Panc1 (cell line): ENCODE measurements at regions not wholly inside any gene's neighbourhood (a gene's known extent, or its start where the extent isn't known, plus 50 kb on each side); places are given as distances from the start of the nearest gene placed in this dataset.

ENCODE experiments used
- ATAC-seq: fragments of 200-7000 bp; cut with Tn5 transposase; 2 replicates; pipeline ENCODE4 v1.9.1; 2020; ENCODE audit warnings: mild to moderate bottlenecking, moderate library complexity
- BruUV-seq: library from RNA; stranded (reverse); fragments of 400-500 nt; replicated peaks from 2 replicates; lab custom pipeline; 2021; lab: Mats Ljungman, UMichigan
- CTCF ChIA-PET: fragments of 300-600 bp; sonication (Branson Sonifier 250); formaldehyde crosslinking; loops from one replicate; lab custom pipeline; 2022; ENCODE audit warnings: antibody characterized with exemption; lab: Charles Lee
- POLR2A ChIA-PET: fragments of 300-600 bp; sonication (Branson Sonifier 250); formaldehyde crosslinking; loops from one replicate; lab custom pipeline; 2022; ENCODE audit warnings: antibody characterized with exemption; lab: Charles Lee
- DNase-seq: peaks from one replicate; pipeline ENCODE4 v3.0.0-alpha.2; 2010; ENCODE audit warnings: low read depth, low spot score
- H3K27ac ChIP-seq: 2 replicates; pipeline ENCODE4 v1.5.1; 2011; ENCODE audit warnings: mild to moderate bottlenecking, low read length, inconsistent platforms
- H3K27me3 ChIP-seq: fragments of 200-500 bp; sonication (Bioruptor generic); 2 replicates; pipeline ENCODE4 v1.6.0; 2014; ENCODE audit warnings: low read length, inconsistent platforms; ENCODE audit not compliant: control insufficient read depth, insufficient read depth
- H3K36me3 ChIP-seq: fragments of 200-500 bp; sonication (Bioruptor generic); 2 replicates; pipeline ENCODE4 v1.5.1; 2014; ENCODE audit warnings: inconsistent platforms, mild to moderate bottlenecking, low read length, moderate library complexity; ENCODE audit not compliant: control insufficient read depth, insufficient read depth
- H3K4me1 ChIP-seq: 2 replicates; pipeline ENCODE4 v1.5.1; 2011; ENCODE audit warnings: inconsistent platforms, mild to moderate bottlenecking, low read length, moderate library complexity; ENCODE audit not compliant: control insufficient read depth, insufficient read depth
- H3K4me3 ChIP-seq, 2 experiments: 2 replicates each; pipeline ENCODE4 v1.5.1; 2011 to 2012; ENCODE audit warnings: low read depth in 2 of 2, low read length in 2 of 2, mild to moderate bottlenecking in 2 of 2, inconsistent platforms in 1 of 2, moderate library complexity in 1 of 2
- H3K9me3 ChIP-seq: fragments of 200-500 bp; sonication (Bioruptor generic); 2 replicates; pipeline ENCODE4 v1.5.1; 2014; ENCODE audit warnings: low read depth, mild to moderate bottlenecking, inconsistent platforms, low read length, moderate library complexity; ENCODE audit not compliant: control insufficient read depth, insufficient read depth
- POLR2AphosphoS5 ChIP-seq: IDR thresholded peaks from 2 replicates; pipeline ENCODE4 v1.6.1; 2012; ENCODE audit warnings: mild to moderate bottlenecking, low read depth, low read length, moderate library complexity
- SIN3A ChIP-seq: IDR thresholded peaks from 2 replicates; pipeline ENCODE4 v1.6.1; 2012; ENCODE audit warnings: low read depth, mild to moderate bottlenecking, low read length, moderate library complexity, borderline replicate concordance; ENCODE audit not compliant: insufficient read depth
- TCF7L2 ChIP-seq: IDR thresholded peaks from 2 replicates; pipeline ENCODE4 v1.6.1; 2011; ENCODE audit warnings: mild to moderate bottlenecking, low read depth, low read length, inconsistent platforms
- in situ Hi-C: cut with HindIII; loops from 2 replicates; pipeline ENCODE4 v1.10.0; 2016; ENCODE audit warnings: low sequenced_read_pairs, low pct_unique_long_range_greater_than_20kb
- intact Hi-C: fragments of 100-400 bp; cut with micrococcal nuclease; formaldehyde crosslinking; loops from one replicate; pipeline ENCODE4 v1.10.0; 2022; ENCODE audit not compliant: unreplicated experiment
- TF ChIP-seq, protein P1 (sequence below): fragments of 450-650 bp; IDR thresholded peaks from 2 replicates; pipeline ENCODE4 v1.5.1; 2017; ENCODE audit warnings: mild to moderate bottlenecking
- TF ChIP-seq, protein P2 (sequence below), 2 experiments: IDR thresholded peaks; 2 replicates each; pipeline ENCODE4 v1.6.1; 2011 to 2012; ENCODE audit warnings: low read depth in 2 of 2, control low read depth in 1 of 2, low read length in 1 of 2, mild to moderate bottlenecking in 1 of 2, moderate library complexity in 1 of 2; ENCODE audit not compliant: insufficient read depth in 1 of 2

DNA sequence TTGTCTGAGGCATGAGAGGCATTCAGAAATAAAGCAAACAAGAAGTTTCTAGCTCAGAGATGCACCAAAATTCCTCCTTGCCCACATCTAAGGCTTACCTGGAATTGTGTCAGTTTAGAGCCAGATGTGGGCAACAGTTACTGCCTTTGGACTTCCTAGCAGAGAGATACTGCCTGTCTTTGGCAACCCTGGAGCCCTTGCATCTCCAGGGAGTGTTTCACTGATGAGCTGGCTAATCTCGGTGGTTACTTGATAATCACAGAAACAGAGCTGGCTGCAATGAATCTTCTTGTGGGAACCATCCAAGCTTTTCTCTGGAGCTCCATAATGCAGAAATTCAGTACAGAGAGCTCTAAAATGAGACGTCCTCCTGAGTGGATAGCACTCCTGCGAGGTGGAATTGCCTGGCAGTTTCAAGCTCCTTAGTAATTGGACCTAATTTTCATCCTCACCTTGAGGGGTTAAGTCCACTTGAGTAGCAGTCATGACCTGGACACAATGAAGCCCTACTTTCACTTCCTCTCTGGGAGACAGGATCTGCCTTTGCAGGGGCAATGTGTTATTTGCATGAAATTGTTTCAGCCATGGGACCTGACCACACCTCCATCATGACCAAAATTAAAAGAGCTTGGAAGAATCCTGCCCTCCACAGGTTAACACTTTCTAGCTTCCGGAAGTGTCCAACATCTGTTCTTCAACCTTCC, 108.8 kb upstream of the ARHGAP5 start:
- no peak for ATAC-seq
- Histone ChIP-seq H3K36me3 (no peaks in the 10 kb centered on the region), H3K4me3 (no peak overlapping the region), H3K27me3 (no peaks in the 10 kb centered on the region), H3K9me3 (peaks cover 4% of the 10 kb centered on the region; the same call in 1 of the 2 replicates), H3K4me1 (no peaks in the 10 kb centered on the region), H3K27ac (no peak overlapping the region)
- no TSS peak for BruUV-seq
- in situ Hi-C loops (no loop called here), intact Hi-C loops (no loop called here)
- CTCF ChIA-PET: no interaction called here
- TF ChIP-seq TCF7L2: no peak
- no peak for TF ChIP-seq SIN3A
- TF ChIP-seq POLR2AphosphoS5: no peak
- TF ChIP-seq, protein P1, sequence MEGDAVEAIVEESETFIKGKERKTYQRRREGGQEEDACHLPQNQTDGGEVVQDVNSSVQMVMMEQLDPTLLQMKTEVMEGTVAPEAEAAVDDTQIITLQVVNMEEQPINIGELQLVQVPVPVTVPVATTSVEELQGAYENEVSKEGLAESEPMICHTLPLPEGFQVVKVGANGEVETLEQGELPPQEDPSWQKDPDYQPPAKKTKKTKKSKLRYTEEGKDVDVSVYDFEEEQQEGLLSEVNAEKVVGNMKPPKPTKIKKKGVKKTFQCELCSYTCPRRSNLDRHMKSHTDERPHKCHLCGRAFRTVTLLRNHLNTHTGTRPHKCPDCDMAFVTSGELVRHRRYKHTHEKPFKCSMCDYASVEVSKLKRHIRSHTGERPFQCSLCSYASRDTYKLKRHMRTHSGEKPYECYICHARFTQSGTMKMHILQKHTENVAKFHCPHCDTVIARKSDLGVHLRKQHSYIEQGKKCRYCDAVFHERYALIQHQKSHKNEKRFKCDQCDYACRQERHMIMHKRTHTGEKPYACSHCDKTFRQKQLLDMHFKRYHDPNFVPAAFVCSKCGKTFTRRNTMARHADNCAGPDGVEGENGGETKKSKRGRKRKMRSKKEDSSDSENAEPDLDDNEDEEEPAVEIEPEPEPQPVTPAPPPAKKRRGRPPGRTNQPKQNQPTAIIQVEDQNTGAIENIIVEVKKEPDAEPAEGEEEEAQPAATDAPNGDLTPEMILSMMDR: no peak
- TF ChIP-seq, protein P2, sequence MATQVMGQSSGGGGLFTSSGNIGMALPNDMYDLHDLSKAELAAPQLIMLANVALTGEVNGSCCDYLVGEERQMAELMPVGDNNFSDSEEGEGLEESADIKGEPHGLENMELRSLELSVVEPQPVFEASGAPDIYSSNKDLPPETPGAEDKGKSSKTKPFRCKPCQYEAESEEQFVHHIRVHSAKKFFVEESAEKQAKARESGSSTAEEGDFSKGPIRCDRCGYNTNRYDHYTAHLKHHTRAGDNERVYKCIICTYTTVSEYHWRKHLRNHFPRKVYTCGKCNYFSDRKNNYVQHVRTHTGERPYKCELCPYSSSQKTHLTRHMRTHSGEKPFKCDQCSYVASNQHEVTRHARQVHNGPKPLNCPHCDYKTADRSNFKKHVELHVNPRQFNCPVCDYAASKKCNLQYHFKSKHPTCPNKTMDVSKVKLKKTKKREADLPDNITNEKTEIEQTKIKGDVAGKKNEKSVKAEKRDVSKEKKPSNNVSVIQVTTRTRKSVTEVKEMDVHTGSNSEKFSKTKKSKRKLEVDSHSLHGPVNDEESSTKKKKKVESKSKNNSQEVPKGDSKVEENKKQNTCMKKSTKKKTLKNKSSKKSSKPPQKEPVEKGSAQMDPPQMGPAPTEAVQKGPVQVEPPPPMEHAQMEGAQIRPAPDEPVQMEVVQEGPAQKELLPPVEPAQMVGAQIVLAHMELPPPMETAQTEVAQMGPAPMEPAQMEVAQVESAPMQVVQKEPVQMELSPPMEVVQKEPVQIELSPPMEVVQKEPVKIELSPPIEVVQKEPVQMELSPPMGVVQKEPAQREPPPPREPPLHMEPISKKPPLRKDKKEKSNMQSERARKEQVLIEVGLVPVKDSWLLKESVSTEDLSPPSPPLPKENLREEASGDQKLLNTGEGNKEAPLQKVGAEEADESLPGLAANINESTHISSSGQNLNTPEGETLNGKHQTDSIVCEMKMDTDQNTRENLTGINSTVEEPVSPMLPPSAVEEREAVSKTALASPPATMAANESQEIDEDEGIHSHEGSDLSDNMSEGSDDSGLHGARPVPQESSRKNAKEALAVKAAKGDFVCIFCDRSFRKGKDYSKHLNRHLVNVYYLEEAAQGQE (IDR thresholded peaks at IDR 0.05; ENCODE audit: insufficient read depth in 1 of 2, low read depth in 2 of 2, low read length in 1 of 2): no peak
- POLR2A ChIA-PET: no interaction called here
- DNase-seq: no peak

DNA sequence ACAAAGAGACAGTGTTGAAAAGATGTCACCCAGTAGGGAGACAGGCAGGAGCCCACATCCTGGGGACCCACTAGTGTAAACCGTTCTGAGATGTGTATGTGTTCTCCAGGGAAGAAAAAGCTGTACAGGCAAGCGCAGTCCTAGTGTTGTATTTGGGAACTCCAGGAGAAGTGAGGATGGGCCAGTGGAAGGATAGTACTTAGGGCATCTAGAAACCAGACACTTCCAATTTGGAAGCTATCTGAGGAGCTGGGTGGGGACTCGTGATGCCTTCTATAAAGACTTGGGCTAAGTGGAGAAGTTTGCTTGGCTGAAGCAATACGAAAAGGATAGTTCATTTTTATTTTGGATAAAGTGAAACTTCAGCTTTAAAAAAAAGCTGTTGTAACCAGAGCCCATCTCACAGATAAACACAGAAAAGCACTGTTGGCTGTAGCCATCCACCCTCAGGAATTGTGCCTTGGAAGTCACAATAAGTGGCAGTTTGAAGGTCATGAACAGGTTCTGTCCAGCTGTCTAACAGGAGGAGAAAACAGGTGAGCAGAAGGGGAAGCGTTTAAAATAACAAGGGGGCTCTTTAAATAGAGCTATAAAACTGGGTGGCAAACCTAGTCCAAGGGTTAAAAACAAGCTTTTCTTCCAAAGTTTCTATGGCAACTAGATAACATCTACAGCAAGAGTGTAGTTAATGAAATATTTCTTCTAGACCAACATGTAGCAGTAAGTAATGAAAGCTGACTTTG, 108.0 kb upstream of the ARHGAP5 start:
- in situ Hi-C loops: no loop called here
- no peak for DNase-seq
- Histone ChIP-seq H3K27ac (no peak overlapping the region), H3K4me3 (no peak overlapping the region), H3K27me3 (no peaks in the 10 kb centered on the region), H3K4me1 (no peaks in the 10 kb centered on the region), H3K9me3 (peaks cover 4% of the 10 kb centered on the region; the same call in 1 of the 2 replicates), H3K36me3 (no peaks in the 10 kb centered on the region)
- TF ChIP-seq, protein P1: no peak
- TF ChIP-seq TCF7L2 (no peak), SIN3A (no peak), POLR2AphosphoS5 (no peak)
- TF ChIP-seq, protein P2 (IDR thresholded peaks at IDR 0.05; ENCODE audit: insufficient read depth in 1 of 2, low read depth in 2 of 2, low read length in 1 of 2): no peak
- no TSS peak for BruUV-seq
- intact Hi-C loops: no loop called here
- ChIA-PET CTCF (no interaction called here), POLR2A (no interaction called here)
- ATAC-seq: no peak
